K562 (cell line): ENCODE measurements at regions not wholly inside any gene's neighbourhood (a gene's known extent, or its start where the extent isn't known, plus 50 kb on each side); places are given as distances from the start of the nearest gene placed in this dataset.

Experiments used
- ATAC-seq: fragments of 200-7000 bp; cut with Tn5 transposase; 3 replicates; pipeline ENCODE4 v1.9.1; 2020; ENCODE audit warnings: moderate library complexity
- BruUV-seq: library from RNA; stranded (reverse); fragments of 400-500 nt; replicated peaks from 2 replicates; lab custom pipeline; 2021; lab: Mats Ljungman, UMichigan
- CTCF ChIA-PET: fragments of 300-600 bp; formaldehyde crosslinking; extraction: SDS; loops from one replicate; lab custom pipeline; 2021; ENCODE audit warnings: low intra/inter-chr PET ratio; lab: Yijun Ruan, JAX
- POLR2A ChIA-PET: fragments of 300-600, 350-650 bp; sonication (Branson Sonifier 250); formaldehyde crosslinking; extraction: SDS; loops from one replicate; lab custom pipeline; 2021; ENCODE audit warnings: antibody characterized with exemption, inconsistent platforms; lab: Yijun Ruan, JAX
- DNase-seq, 4 experiments: peaks; one replicate each; pipeline versions ENCODE4 v3.0.0 to v3.0.0-alpha.2; 2011 to 2018; ENCODE audit warnings: low spot score in 3 of 4, mixed read lengths in 3 of 4; ENCODE audit errors: extremely low read depth in 1 of 4
- FAIRE-seq: peaks from 2 replicates; lab custom pipeline; 2011; peaks lifted over from hg19 to GRCh38; lab: Jason Lieb, UNC
- H2AFZ ChIP-seq: 2 replicates; pipeline ENCODE4 v1.6.0; 2011; ENCODE audit warnings: low read depth, low read length, control low read depth, inconsistent platforms
- H3K27ac ChIP-seq: fragments of 200-600 bp; 3 replicates; pipeline ENCODE4 v1.8.0; 2011; ENCODE audit warnings: low read depth, mild to moderate bottlenecking, control low read depth, inconsistent platforms, low read length, moderate library complexity, mixed read lengths; ENCODE audit errors: extremely low read depth
- H3K27me3 ChIP-seq, 2 experiments: fragments of 300-600 bp in 1 of 2; 2 replicates in 1 of 2; 3 replicates in 1 of 2; pipeline versions ENCODE4 v1.6.0 to v1.8.0; 2011; ENCODE audit warnings: inconsistent platforms in 2 of 2, low read length in 2 of 2, mild to moderate bottlenecking in 1 of 2, mixed read lengths in 1 of 2, moderate library complexity in 1 of 2; ENCODE audit not compliant: control insufficient read depth in 2 of 2, insufficient read depth in 2 of 2
- H3K36me3 ChIP-seq: fragments of 300-600 bp; 3 replicates; pipeline ENCODE4 v1.8.0; 2011; ENCODE audit warnings: mild to moderate bottlenecking, low read length, inconsistent platforms; ENCODE audit not compliant: control insufficient read depth, insufficient read depth
- H3K4me1 ChIP-seq, 2 experiments: fragments of 200-600 bp in 1 of 2; replicated peaks in 1 of 2; 2 replicates in 1 of 2; 3 replicates in 1 of 2; pipeline versions ENCODE4 v1.5.1 to v1.8.0; 2011; ENCODE audit warnings: inconsistent platforms in 2 of 2, low read length in 2 of 2, mild to moderate bottlenecking in 1 of 2, mixed read lengths in 1 of 2, moderate library complexity in 1 of 2; ENCODE audit not compliant: control insufficient read depth in 2 of 2, insufficient read depth in 2 of 2
- H3K4me2 ChIP-seq: 2 replicates; pipeline ENCODE4 v1.6.1; 2011; ENCODE audit warnings: low read length, control low read depth, inconsistent platforms, mixed read lengths; ENCODE audit not compliant: insufficient read depth
- H3K4me3 ChIP-seq: fragments of 200-600 bp; sonication (generic), shearing (Covaris generic); 2 replicates; pipeline ENCODE4 v1.5.1; 2016; ENCODE audit warnings: control low read depth, inconsistent platforms
- H3K79me2 ChIP-seq: fragments of 200-600 bp; 3 replicates; pipeline ENCODE4 v1.8.0; 2011; ENCODE audit warnings: low read length, inconsistent platforms; ENCODE audit not compliant: control insufficient read depth, insufficient read depth
- H3K9ac ChIP-seq, 2 experiments: 2 replicates each; pipeline versions ENCODE4 v1.6.0 to v1.6.1; 2011; ENCODE audit warnings: low read depth in 2 of 2, low read length in 2 of 2, control low read depth in 1 of 2, inconsistent platforms in 1 of 2, mild to moderate bottlenecking in 1 of 2, mixed read lengths in 1 of 2; ENCODE audit not compliant: insufficient read depth in 1 of 2
- H3K9me1 ChIP-seq: one replicate; pipeline ENCODE4 v1.6.0; 2011; ENCODE audit warnings: inconsistent platforms, mild to moderate bottlenecking, low read length, moderate library complexity; ENCODE audit not compliant: control insufficient read depth, insufficient read depth
- H3K9me3 ChIP-seq: replicated peaks from 2 replicates; pipeline ENCODE4 v1.5.1; 2011; ENCODE audit warnings: low read depth, low read length, inconsistent platforms; ENCODE audit not compliant: control insufficient read depth, insufficient read depth
- H4K20me1 ChIP-seq: replicated peaks from 2 replicates; pipeline ENCODE4 v1.6.1; 2011; ENCODE audit warnings: low read length, inconsistent platforms, mixed read lengths; ENCODE audit not compliant: control insufficient read depth, insufficient read depth
- CAMTA2 ChIP-seq: fragments of 250-450 bp; sonication (Bioruptor Pico); conservative IDR thresholded peaks from 2 replicates; pipeline ENCODE4 v1.5.1; 2022
- CTCF ChIP-seq, 3 experiments: IDR thresholded peaks in 2 of 3; conservative IDR thresholded peaks in 1 of 3; 2 replicates each; pipeline ENCODE4 v1.5.1; 2011 to 2012; ENCODE audit warnings: low read length in 3 of 3, mild to moderate bottlenecking in 3 of 3, control low read depth in 2 of 3, improper control_type of control experiment in 1 of 3, inconsistent platforms in 1 of 3, low read depth in 1 of 3, mixed read lengths in 1 of 3, moderate library complexity in 1 of 3; ENCODE audit not compliant: insufficient read depth in 2 of 3
- DNMT1 ChIP-seq: fragments of 450-650 bp; IDR thresholded peaks from 2 replicates; pipeline ENCODE4 v1.6.1; 2016; ENCODE audit warnings: antibody characterized with exemption, mild to moderate bottlenecking
- ELF4 ChIP-seq: fragments of 450-650 bp; formaldehyde crosslinking; IDR thresholded peaks from 2 replicates; pipeline ENCODE4 v1.4.0; 2022; ENCODE audit warnings: missing genetic modification characterization
- HMGN3 ChIP-seq: IDR thresholded peaks from 2 replicates; pipeline ENCODE4 v1.6.1; 2011; ENCODE audit warnings: borderline replicate concordance, low read depth, mild to moderate bottlenecking, mixed read lengths, low read length; ENCODE audit not compliant: insufficient read length; ENCODE audit errors: extremely low read depth
- HNRNPLL ChIP-seq: fragments of 200-400 bp; formaldehyde crosslinking; IDR thresholded peaks from 2 replicates; pipeline ENCODE4 v1.6.1; 2017; ENCODE audit warnings: low read length, low read depth, mild to moderate bottlenecking; ENCODE audit not compliant: poor library complexity, severe bottlenecking
- RBBP5 ChIP-seq: fragments of 200-600 bp; sonication (generic); IDR thresholded peaks from 2 replicates; pipeline ENCODE4 v1.6.1; 2012; ENCODE audit warnings: borderline replicate concordance, mild to moderate bottlenecking, low read length, control low read depth, inconsistent platforms; ENCODE audit not compliant: insufficient read depth, poor library complexity, severe bottlenecking
- XRCC4 ChIP-seq: IDR thresholded peaks from one replicate; pipeline ENCODE4 v1.6.1; 2011; ENCODE audit not compliant: insufficient read depth, insufficient read length; ENCODE audit errors: extremely low read depth
- ZNF217 ChIP-seq: sonication (generic); formaldehyde crosslinking; IDR thresholded peaks from 2 replicates; pipeline ENCODE4 v1.8.0; 2022; ENCODE audit warnings: mild to moderate bottlenecking, missing genetic modification reagents
- ZNF384 ChIP-seq: IDR thresholded peaks from 2 replicates; pipeline ENCODE4 v1.6.1; 2012; ENCODE audit warnings: low read depth, low read length, improper control_type of control experiment
- ZNF583 ChIP-seq: fragments of 250-450 bp; sonication (Bioruptor Pico); IDR thresholded peaks from 2 replicates; pipeline ENCODE4 v1.4.0; 2020
- whole genome bisulfite sequencing: fragments of 100-300 bp; shearing (Covaris generic); methylation state at CpG from one replicate; pipeline ENCODE4 v1.1.6; 2016; ENCODE audit warnings: low coverage, mixed read lengths; ENCODE audit not compliant: insufficient coverage; ENCODE audit errors: missing lambda C conversion rate; 5-methylcytosine and 5-hydroxymethylcytosine counted together
- in situ Hi-C: fragments of 300-500 bp; cut with MboI; formaldehyde crosslinking; loops from 4 replicates; pipeline ENCODE4 v1.15.0; 2018; ENCODE audit warnings: inconsistent platforms, mixed read lengths
- intact Hi-C: fragments of 100-400 bp; cut with micrococcal nuclease; formaldehyde crosslinking; loops from 2 replicates; pipeline ENCODE4 v1.14.2; 2022
- TF ChIP-seq, protein P1 (sequence below): sonication (generic); formaldehyde crosslinking; IDR thresholded peaks from 2 replicates; pipeline ENCODE4 v1.8.1; 2023; ENCODE audit warnings: mild to moderate bottlenecking, missing genetic modification reagents
- TF ChIP-seq, protein P2 (sequence below), 2 experiments: IDR thresholded peaks; 2 replicates each; pipeline ENCODE4 v1.6.1; 2011; ENCODE audit warnings: borderline replicate concordance in 1 of 2, control low read depth in 1 of 2, low read depth in 1 of 2, low read length in 1 of 2, mild to moderate bottlenecking in 1 of 2, mixed read lengths in 1 of 2, moderate library complexity in 1 of 2; ENCODE audit not compliant: insufficient read depth in 1 of 2, insufficient read length in 1 of 2, poor library complexity in 1 of 2, severe bottlenecking in 1 of 2; ENCODE audit errors: extremely low read depth in 1 of 2
- TF ChIP-seq, protein P3 (sequence below): fragments of 250-450 bp; sonication (Bioruptor Pico); IDR thresholded peaks from 2 replicates; pipeline ENCODE4 v1.5.0; 2021; ENCODE audit warnings: mild to moderate bottlenecking, moderate library complexity

GRCh38 chr12:38142974-38143373, 173.6 kb upstream of the ALG10B start:
- H3K9me3 ChIP-seq, result no peaks in the 10 kb centered on the region
- TF ChIP-seq ELF4 (CRISPR knock-in tag) (no peak), HMGN3 (no peak), RBBP5 (no peak), XRCC4 (no peak), DNMT1 (no peak), ZNF384 (no peak), CTCF (IDR thresholded peaks at IDR 0.05 in 2 of 3, conservative IDR thresholded peaks at IDR 0.05 in 1 of 3; ENCODE audit: insufficient read depth in 2 of 3, low read depth in 1 of 3, low read length in 3 of 3) (no peak), ZNF583 (CRISPR knock-in tag) (no peak), CAMTA2 (CRISPR knock-in tag) (no peak), HNRNPLL (no peak), ZNF217 (CRISPR knock-in tag) (no peak)
- TF ChIP-seq, protein P1, sequence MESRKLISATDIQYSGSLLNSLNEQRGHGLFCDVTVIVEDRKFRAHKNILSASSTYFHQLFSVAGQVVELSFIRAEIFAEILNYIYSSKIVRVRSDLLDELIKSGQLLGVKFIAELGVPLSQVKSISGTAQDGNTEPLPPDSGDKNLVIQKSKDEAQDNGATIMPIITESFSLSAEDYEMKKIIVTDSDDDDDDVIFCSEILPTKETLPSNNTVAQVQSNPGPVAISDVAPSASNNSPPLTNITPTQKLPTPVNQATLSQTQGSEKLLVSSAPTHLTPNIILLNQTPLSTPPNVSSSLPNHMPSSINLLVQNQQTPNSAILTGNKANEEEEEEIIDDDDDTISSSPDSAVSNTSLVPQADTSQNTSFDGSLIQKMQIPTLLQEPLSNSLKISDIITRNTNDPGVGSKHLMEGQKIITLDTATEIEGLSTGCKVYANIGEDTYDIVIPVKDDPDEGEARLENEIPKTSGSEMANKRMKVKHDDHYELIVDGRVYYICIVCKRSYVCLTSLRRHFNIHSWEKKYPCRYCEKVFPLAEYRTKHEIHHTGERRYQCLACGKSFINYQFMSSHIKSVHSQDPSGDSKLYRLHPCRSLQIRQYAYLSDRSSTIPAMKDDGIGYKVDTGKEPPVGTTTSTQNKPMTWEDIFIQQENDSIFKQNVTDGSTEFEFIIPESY (CRISPR knock-in tag), result no peak
- TF ChIP-seq, protein P2, sequence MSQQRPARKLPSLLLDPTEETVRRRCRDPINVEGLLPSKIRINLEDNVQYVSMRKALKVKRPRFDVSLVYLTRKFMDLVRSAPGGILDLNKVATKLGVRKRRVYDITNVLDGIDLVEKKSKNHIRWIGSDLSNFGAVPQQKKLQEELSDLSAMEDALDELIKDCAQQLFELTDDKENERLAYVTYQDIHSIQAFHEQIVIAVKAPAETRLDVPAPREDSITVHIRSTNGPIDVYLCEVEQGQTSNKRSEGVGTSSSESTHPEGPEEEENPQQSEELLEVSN (IDR thresholded peaks at IDR 0.05; ENCODE audit: borderline replicate concordance in 1 of 2, extremely low read depth in 1 of 2, insufficient read depth in 1 of 2, insufficient read length in 1 of 2, low read depth in 1 of 2, low read length in 1 of 2, poor library complexity in 1 of 2, severe bottlenecking in 1 of 2), result no peak
- TF ChIP-seq, protein P3, sequence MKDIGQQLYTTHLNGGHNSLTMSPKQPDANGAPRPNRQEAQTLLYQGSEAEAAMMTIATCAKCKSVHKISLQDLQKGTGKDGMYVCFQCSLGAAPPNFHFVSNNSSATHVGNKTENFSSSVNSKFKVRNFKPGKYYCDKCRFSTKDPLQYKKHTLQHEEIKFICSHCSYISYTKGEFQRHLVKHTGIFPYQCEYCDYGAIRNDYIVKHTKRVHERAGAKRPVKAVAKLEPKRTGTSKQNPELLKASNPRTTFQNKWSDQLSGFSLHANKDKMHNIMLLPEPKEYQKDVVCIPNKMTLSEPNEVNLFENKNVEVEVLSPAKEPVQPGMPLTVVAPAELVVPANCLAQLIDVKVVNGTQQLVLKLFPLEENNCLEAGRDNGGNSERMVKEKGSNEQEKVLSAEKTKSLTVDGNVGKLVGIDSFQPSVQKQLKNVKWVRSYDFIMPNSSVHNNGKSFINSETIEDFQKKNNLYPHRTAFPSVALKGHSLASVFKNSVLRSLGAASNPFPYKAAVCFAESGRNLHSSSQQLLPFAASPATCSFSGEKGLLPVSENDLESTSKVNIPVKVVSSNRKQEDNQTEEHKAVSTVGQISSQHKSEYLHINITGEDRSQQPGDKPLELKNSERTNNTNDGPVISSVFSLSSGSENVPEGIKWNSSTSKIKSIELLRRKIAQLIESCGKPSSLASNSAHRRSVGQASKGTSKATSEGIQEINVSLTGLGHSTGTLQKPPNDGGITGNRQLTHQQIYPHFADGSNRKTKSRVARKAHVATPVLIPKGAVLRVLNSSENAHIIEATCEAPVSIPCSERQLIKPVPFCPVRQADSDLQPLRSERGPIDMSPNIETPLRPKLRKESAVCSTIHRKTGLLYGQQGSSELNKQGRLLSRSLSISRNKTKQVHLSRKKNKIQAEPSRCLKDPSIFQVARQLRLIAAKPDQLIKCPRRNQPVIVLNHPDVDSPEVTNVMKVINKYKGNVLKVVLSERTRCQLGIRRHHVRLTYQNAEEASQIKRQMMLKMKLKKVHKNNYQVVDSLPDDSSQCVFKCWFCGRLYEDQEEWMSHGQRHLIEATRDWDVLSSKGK, result no peak

More at GRCh38 chr12:38142974-38143373, 173.6 kb upstream of the ALG10B start:
- in situ Hi-C loops, result no loop called here
- FAIRE-seq (peak; percentile 98), ATAC-seq (no peak), DNase-seq (no peak)
- Histone ChIP-seq H3K4me3 (no peak overlapping the region), H3K4me1 (peaks cover 0 to 4% of the 10 kb centered on the region in 2 experiments; a peak in 2 of 5 replicates), H3K9ac (no peak overlapping the region), H3K9me1 (no peaks in the 10 kb centered on the region), H3K79me2 (no peaks in the 10 kb centered on the region), H3K36me3 (no peaks in the 10 kb centered on the region), H2AFZ (no peak overlapping the region), H4K20me1 (no peaks in the 10 kb centered on the region), H3K27ac (no peak overlapping the region), H3K27me3 (no peaks in the 10 kb centered on the region), H3K4me2 (no peak overlapping the region)
- intact Hi-C loops, result no loop called here
- POLR2A ChIA-PET, result no interaction called here
- 0% methylated on average over 5 of the region's 5 CpGs for WGBS
- no TSS peak for BruUV-seq
- CTCF ChIA-PET, result no interaction called here
